ENCODE measurements at regions not wholly inside any gene's neighbourhood (a gene's known extent, or its start where the extent isn't known, plus 50 kb on each side); places are given as distances from the start of the nearest gene placed in this dataset.

GRCh38 chr16:61024180-61024900 lies 1011.9 kb downstream of the CDH8 start:
- Histone ChIP-seq H3K9me2 (ENCODE audit: insufficient read depth, low read length) (no peaks in the 10 kb centered on the region), H4K20me1 (ENCODE audit: insufficient read depth) (no peaks in the 10 kb centered on the region), H3K36me3 (ENCODE audit: insufficient read depth, low read length) (no peaks in the 10 kb centered on the region), H3K4me3 (ENCODE audit: low read length) (no peak overlapping the region), H2AFZ (ENCODE audit: low read depth, low read length) (no peak overlapping the region), H3K27me3 (ENCODE audit: insufficient read depth, low read depth, low read length) (no peaks in the 10 kb centered on the region), H3K4me2 (ENCODE audit: low read length) (no peak overlapping the region), H3K27ac (ENCODE audit: low read length) (no peak overlapping the region), H3K9ac (ENCODE audit: low read length) (no peak overlapping the region), H3K9me3 (ENCODE audit: low read length) (no peaks in the 10 kb centered on the region), H3F3A (ENCODE audit: insufficient read depth, low read length, poor library complexity, severe bottlenecking) (no peaks in the 10 kb centered on the region), H3K79me2 (replicated peaks; ENCODE audit: insufficient read depth, low read length) (no peaks in the 10 kb centered on the region)
- TF ChIP-seq MXI1 (conservative IDR thresholded peaks at IDR 0.05; ENCODE audit: poor library complexity, severe bottlenecking) (no peak), POLR2AphosphoS5 (IDR thresholded peaks at IDR 0.05) (peak; percentile 20), RAD21 (conservative IDR thresholded peaks at IDR 0.05) (no peak), EP300 (conservative IDR thresholded peaks at IDR 0.05; ENCODE audit: poor library complexity, severe bottlenecking) (no peak), EZH2 (IDR thresholded peaks at IDR 0.05; ENCODE audit: borderline replicate concordance, insufficient read depth, low read length, poor library complexity, severe bottlenecking) (no peak)

DNA sequence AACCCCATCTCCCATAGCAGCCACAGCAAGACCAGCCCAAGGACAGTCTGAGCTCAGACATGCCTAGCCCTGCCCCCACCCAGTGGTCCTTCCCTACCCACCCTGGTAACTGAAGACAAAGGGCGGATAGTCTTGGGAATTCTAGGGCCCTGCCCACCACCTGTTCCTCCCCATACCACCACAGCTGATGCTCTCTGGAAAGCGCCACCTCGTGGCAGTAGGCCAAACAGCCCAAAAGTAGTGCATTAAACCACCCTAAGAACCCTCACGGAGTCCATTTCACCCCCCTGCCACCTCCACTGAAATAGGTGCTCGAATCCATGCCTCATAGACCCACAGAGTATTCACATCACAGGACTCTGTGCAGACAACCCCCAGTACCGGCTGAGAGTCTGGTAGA lies 1021.4 kb downstream of the CDH8 start:
- H3K27me3 ChIP-seq (ENCODE audit: insufficient read depth, low read depth, low read length): no peaks in the 10 kb centered on the region
- no peaks in the 10 kb centered on the region for H3K79me2 ChIP-seq (replicated peaks; ENCODE audit: insufficient read depth, low read length)
- no peak overlapping the region for H3K27ac ChIP-seq (ENCODE audit: low read length)
- no peaks in the 10 kb centered on the region for H4K20me1 ChIP-seq (ENCODE audit: insufficient read depth)
- H3K9me2 ChIP-seq (ENCODE audit: insufficient read depth, low read length): no peaks in the 10 kb centered on the region
- H3F3A ChIP-seq (ENCODE audit: insufficient read depth, low read length, poor library complexity, severe bottlenecking): no peaks in the 10 kb centered on the region
- H3K4me3 ChIP-seq (ENCODE audit: low read length): no peak overlapping the region
- no peak overlapping the region for H2AFZ ChIP-seq (ENCODE audit: low read depth, low read length)
- no peaks in the 10 kb centered on the region for H3K9me3 ChIP-seq (ENCODE audit: low read length)
- TF ChIP-seq MXI1 (conservative IDR thresholded peaks at IDR 0.05; ENCODE audit: poor library complexity, severe bottlenecking) (no peak), SMC3 (conservative IDR thresholded peaks at IDR 0.05; ENCODE audit: poor library complexity) (no peak), RAD21 (conservative IDR thresholded peaks at IDR 0.05) (no peak), TAF1 (IDR thresholded peaks at IDR 0.05; ENCODE audit: low read depth) (no peak), CTCF (IDR thresholded peaks at IDR 0.05; ENCODE audit: poor library complexity, severe bottlenecking) (no peak), POLR2AphosphoS5 (IDR thresholded peaks at IDR 0.05) (no peak), EZH2 (IDR thresholded peaks at IDR 0.05; ENCODE audit: borderline replicate concordance, insufficient read depth, low read length, poor library complexity, severe bottlenecking) (no peak), EP300 (conservative IDR thresholded peaks at IDR 0.05; ENCODE audit: poor library complexity, severe bottlenecking) (no peak)
- TF ChIP-seq, protein P1, sequence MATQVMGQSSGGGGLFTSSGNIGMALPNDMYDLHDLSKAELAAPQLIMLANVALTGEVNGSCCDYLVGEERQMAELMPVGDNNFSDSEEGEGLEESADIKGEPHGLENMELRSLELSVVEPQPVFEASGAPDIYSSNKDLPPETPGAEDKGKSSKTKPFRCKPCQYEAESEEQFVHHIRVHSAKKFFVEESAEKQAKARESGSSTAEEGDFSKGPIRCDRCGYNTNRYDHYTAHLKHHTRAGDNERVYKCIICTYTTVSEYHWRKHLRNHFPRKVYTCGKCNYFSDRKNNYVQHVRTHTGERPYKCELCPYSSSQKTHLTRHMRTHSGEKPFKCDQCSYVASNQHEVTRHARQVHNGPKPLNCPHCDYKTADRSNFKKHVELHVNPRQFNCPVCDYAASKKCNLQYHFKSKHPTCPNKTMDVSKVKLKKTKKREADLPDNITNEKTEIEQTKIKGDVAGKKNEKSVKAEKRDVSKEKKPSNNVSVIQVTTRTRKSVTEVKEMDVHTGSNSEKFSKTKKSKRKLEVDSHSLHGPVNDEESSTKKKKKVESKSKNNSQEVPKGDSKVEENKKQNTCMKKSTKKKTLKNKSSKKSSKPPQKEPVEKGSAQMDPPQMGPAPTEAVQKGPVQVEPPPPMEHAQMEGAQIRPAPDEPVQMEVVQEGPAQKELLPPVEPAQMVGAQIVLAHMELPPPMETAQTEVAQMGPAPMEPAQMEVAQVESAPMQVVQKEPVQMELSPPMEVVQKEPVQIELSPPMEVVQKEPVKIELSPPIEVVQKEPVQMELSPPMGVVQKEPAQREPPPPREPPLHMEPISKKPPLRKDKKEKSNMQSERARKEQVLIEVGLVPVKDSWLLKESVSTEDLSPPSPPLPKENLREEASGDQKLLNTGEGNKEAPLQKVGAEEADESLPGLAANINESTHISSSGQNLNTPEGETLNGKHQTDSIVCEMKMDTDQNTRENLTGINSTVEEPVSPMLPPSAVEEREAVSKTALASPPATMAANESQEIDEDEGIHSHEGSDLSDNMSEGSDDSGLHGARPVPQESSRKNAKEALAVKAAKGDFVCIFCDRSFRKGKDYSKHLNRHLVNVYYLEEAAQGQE (IDR thresholded peaks at IDR 0.05; ENCODE audit: borderline replicate concordance): no peak
- no peak overlapping the region for H3K4me2 ChIP-seq (ENCODE audit: low read length)
- H3K36me3 ChIP-seq (ENCODE audit: insufficient read depth, low read length): no peaks in the 10 kb centered on the region
- no peak overlapping the region for H3K9ac ChIP-seq (ENCODE audit: low read length)

Data from neural cell (in vitro differentiated cells).